Breast epithelium (tissue), 4 donors: ENCODE measurements at regions not wholly inside any gene's neighbourhood (a gene's known extent, or its start where the extent isn't known, plus 50 kb on each side); places are given as distances from the start of the nearest gene placed in this dataset.

Experiments used
- DNase-seq, 2 donors: peaks; one replicate each; pipeline ENCODE4 v3.0.0-alpha.2; 2019; ENCODE audit warnings: low spot score in 2 of 2
- H3K27ac ChIP-seq, 2 donors: fragments of 200-600 bp; sonication (generic) in 1 of 2; one replicate each; pipeline ENCODE4 v1.5.1; 2016 to 2019; ENCODE audit warnings: mild to moderate bottlenecking in 1 of 2
- H3K27me3 ChIP-seq, 2 donors: fragments of 200-600 bp; sonication (generic) in 1 of 2; one replicate each; pipeline versions ENCODE4 v1.5.1 to v1.6.0; 2017 to 2019; ENCODE audit warnings: control low read depth in 1 of 2, mild to moderate bottlenecking in 1 of 2
- H3K36me3 ChIP-seq: fragments of 200-600 bp; one replicate; pipeline ENCODE4 v1.5.1; 2019
- H3K4me1 ChIP-seq, 2 donors: fragments of 200-600 bp; sonication (generic); one replicate each; pipeline ENCODE4 v1.5.1; 2016 to 2019; ENCODE audit warnings: control low read depth in 1 of 2
- H3K4me3 ChIP-seq, 3 donors: fragments of 200-600 bp; sonication (generic); 1 replicate in 2 of 3; 2 replicates in 1 of 3; pipeline ENCODE4 v1.5.1; 2016 to 2019; ENCODE audit warnings: mild to moderate bottlenecking in 3 of 3, moderate library complexity in 2 of 3
- H3K9me3 ChIP-seq, 2 donors: fragments of 200-600 bp; sonication (generic) in 1 of 2; one replicate each; pipeline ENCODE4 v1.5.1; 2016 to 2019; ENCODE audit warnings: control low read depth in 1 of 2
- CTCF ChIP-seq, 3 donors: fragments of 450-650 bp; IDR thresholded peaks; one replicate each; pipeline ENCODE4 v1.5.1; 2016 to 2017; ENCODE audit warnings: antibody characterized with exemption in 3 of 3, mild to moderate bottlenecking in 3 of 3, moderate library complexity in 3 of 3
- POLR2A ChIP-seq: fragments of 450-650 bp; IDR thresholded peaks from one replicate; pipeline ENCODE4 v1.6.1; 2016; ENCODE audit warnings: antibody characterized with exemption, mild to moderate bottlenecking, moderate library complexity
- POLR2AphosphoS5 ChIP-seq, 3 donors: sonication (generic); formaldehyde crosslinking; IDR thresholded peaks; one replicate each; pipeline ENCODE4 v1.6.1; 2017; ENCODE audit warnings: antibody characterized with exemption in 3 of 3
- intact Hi-C: fragments of 100-400 bp; cut with DNase I; formaldehyde crosslinking; loops from one replicate; pipeline ENCODE4 v1.15.1; 2023; ENCODE audit warnings: low total_unique reads

- TF ChIP-seq POLR2AphosphoS5 (IDR thresholded peaks at IDR 0.05) (no peak), CTCF (IDR thresholded peaks at IDR 0.05) (no peak), POLR2A (no peak)
- Histone ChIP-seq H3K27ac (no peak overlapping the region), H3K4me1 (no peaks in the 10 kb centered on the region), H3K36me3 (no peaks in the 10 kb centered on the region), H3K4me3 (no peak overlapping the region), H3K9me3 (no peaks in the 10 kb centered on the region), H3K27me3 (no peaks in the 10 kb centered on the region)
- DNase-seq = no peak
- intact Hi-C loops = no loop called here
Observed at GRCh38 chr6:14361297-14361696, 243.7 kb downstream of the CD83 start.

- H3K27me3 ChIP-seq = no peaks in the 10 kb centered on the region
- no peaks in the 10 kb centered on the region for H3K36me3 ChIP-seq
- DNase-seq = no peak
- H3K9me3 ChIP-seq = no peaks in the 10 kb centered on the region
- no peak for TF ChIP-seq POLR2A
- no peak for TF ChIP-seq CTCF (IDR thresholded peaks at IDR 0.05)
- TF ChIP-seq POLR2AphosphoS5 (IDR thresholded peaks at IDR 0.05) = no peak
- no peaks in the 10 kb centered on the region for H3K4me1 ChIP-seq
- no peak overlapping the region for H3K27ac ChIP-seq
- intact Hi-C loops = no loop called here
- H3K4me3 ChIP-seq = no peak overlapping the region
Observed at GRCh38 chr6:14361956-14362587, 244.5 kb downstream of the CD83 start.

GRCh38 chr6:14364370-14364769, 246.8 kb downstream of the CD83 start:
- no peak overlapping the region for H3K4me3 ChIP-seq
- no peaks in the 10 kb centered on the region for H3K4me1 ChIP-seq
- intact Hi-C loops = no loop called here
- H3K9me3 ChIP-seq = no peaks in the 10 kb centered on the region
- no peak overlapping the region for H3K27ac ChIP-seq
- no peak for DNase-seq
- H3K27me3 ChIP-seq = no peaks in the 10 kb centered on the region
- TF ChIP-seq POLR2A = no peak
- TF ChIP-seq CTCF (IDR thresholded peaks at IDR 0.05) = no peak
- TF ChIP-seq POLR2AphosphoS5 (IDR thresholded peaks at IDR 0.05) = no peak
- H3K36me3 ChIP-seq = no peaks in the 10 kb centered on the region

GRCh38 chr6:14365393-14365792, 247.8 kb downstream of the CD83 start:
- H3K4me3 ChIP-seq = no peak overlapping the region
- no peak overlapping the region for H3K27ac ChIP-seq
- no peaks in the 10 kb centered on the region for H3K9me3 ChIP-seq
- no peaks in the 10 kb centered on the region for H3K4me1 ChIP-seq
- no peak for TF ChIP-seq CTCF (IDR thresholded peaks at IDR 0.05)
- TF ChIP-seq POLR2A = no peak
- DNase-seq = no peak
- no peaks in the 10 kb centered on the region for H3K27me3 ChIP-seq
- H3K36me3 ChIP-seq = no peaks in the 10 kb centered on the region
- intact Hi-C loops = no loop called here

GRCh38 chr6:14366315-14366714, 248.7 kb downstream of the CD83 start:
- intact Hi-C loops = no loop called here
- Histone ChIP-seq H3K9me3 (no peaks in the 10 kb centered on the region), H3K4me3 (no peak overlapping the region), H3K27me3 (no peaks in the 10 kb centered on the region), H3K4me1 (no peaks in the 10 kb centered on the region), H3K36me3 (no peaks in the 10 kb centered on the region), H3K27ac (no peak overlapping the region)
- TF ChIP-seq POLR2AphosphoS5 (IDR thresholded peaks at IDR 0.05) (no peak), CTCF (IDR thresholded peaks at IDR 0.05) (no peak), POLR2A (no peak)
- no peak for DNase-seq
